Pancreas (tissue), 10 donors: ENCODE measurements at regions not wholly inside any gene's neighbourhood (a gene's known extent, or its start where the extent isn't known, plus 50 kb on each side); places are given as distances from the start of the nearest gene placed in this dataset.

Source experiments
- ATAC-seq, 4 donors: fragments of 200-7000 bp; cut with Tn5 transposase; one replicate each; pipeline versions ENCODE4 v1.8.0 to v1.9.1; 2020; ENCODE audit warnings: mild to moderate bottlenecking in 4 of 4, moderate library complexity in 4 of 4
- DNase-seq, 6 donors: peaks; one replicate each; pipeline ENCODE4 v3.0.0-alpha.2; 2020
- FAIRE-seq: peaks from 2 replicates; lab custom pipeline; 2012; peaks lifted over from hg19 to GRCh38; lab: Jason Lieb, UNC
- H3K27ac ChIP-seq, 4 donors: fragments of 200-600 bp; sonication (generic); 1 replicate in 3 of 4; 2 replicates in 1 of 4; pipeline versions ENCODE4 v1.5.0 to v1.8.0; 2020
- H3K27me3 ChIP-seq, 4 donors: fragments of 200-600 bp; one replicate each; pipeline ENCODE4 v1.8.0; 2021
- H3K36me3 ChIP-seq, 3 donors: fragments of 200-600 bp; sonication (generic) in 1 of 3; one replicate each; pipeline versions ENCODE4 v1.5.0 to v1.8.0; 2020 to 2021
- H3K4me1 ChIP-seq, 3 donors: fragments of 200-600 bp; one replicate each; pipeline ENCODE4 v1.8.0; 2021
- H3K4me3 ChIP-seq, 4 donors: fragments of 200-600 bp; sonication (generic) in 2 of 4; one replicate each; pipeline versions ENCODE4 v1.5.0 to v1.8.0; 2020 to 2021
- H3K9me3 ChIP-seq, 4 donors: fragments of 200-600 bp; one replicate each; pipeline ENCODE4 v1.8.0; 2021
- CTCF ChIP-seq, 4 donors: fragments of 200-600 bp; sonication (generic) in 3 of 4; IDR thresholded peaks; one replicate each; pipeline versions ENCODE4 v1.5.0 to v1.8.0; 2021; ENCODE audit warnings: antibody characterized with exemption in 4 of 4
- WGBS, 2 donors: extraction: QIAGEN DNeasy Blood & Tissue Kit; methylation state at CpG; one replicate each; pipeline ENCODE4 v1.1.7; 2013; 5-methylcytosine and 5-hydroxymethylcytosine counted together
- intact Hi-C, 3 donors: fragments of 100-400 bp; cut with DNase I; formaldehyde crosslinking; loops; one replicate each; pipeline versions ENCODE4 v1.11.1 to v1.14.2; 2022
- donor health status: healthy with polysubstance abuse.
- donor health status: DM: no; HTN: no; CAD: no; lungs with moderate emphysema.
- donor health status: DM: no; HTN: no; CAD: no.
- donor health status: control.
- donor health status: control.
- donor health status: Bipolar disorder and iron deficiency.
- donor health status: DM: yes; HTN: yes; CAD: no.
- donor health status: DM: no; HTN: no; CAD: no.
- donor health status: DM: no; HTN: no; CAD: no.
- donor health status: DM: yes; HTN: yes; CAD: no.

- FAIRE-seq (no peak), ATAC-seq (no peak), DNase-seq (no peak)
- no peak for TF ChIP-seq CTCF (IDR thresholded peaks at IDR 0.05)
- 85 to 91% methylated on average over 2 of the region's 2 CpGs for WGBS, 2 donors
- Histone ChIP-seq H3K4me1 (no peaks in the 10 kb centered on the region), H3K36me3 (no peaks in the 10 kb centered on the region), H3K9me3 (no peaks in the 10 kb centered on the region), H3K27me3 (no peaks in the 10 kb centered on the region), H3K27ac (no peak overlapping the region), H3K4me3 (no peak overlapping the region)
- intact Hi-C loops: no loop called here
These were observed 54.2 kb upstream of the NAP1L1 start for GRCh38 chr12:76138656-76139055.

- FAIRE-seq (no peak), DNase-seq (no peak), ATAC-seq (no peak)
- WGBS, 2 donors: 66 to 76% methylated on average over 6 of the region's 6 CpGs
- no peaks in the 10 kb centered on the region for H3K9me3 ChIP-seq
- no peak overlapping the region for H3K4me3 ChIP-seq
- intact Hi-C loops: no loop called here
- no peaks in the 10 kb centered on the region for H3K36me3 ChIP-seq
- no peak for TF ChIP-seq CTCF (IDR thresholded peaks at IDR 0.05)
- no peak overlapping the region for H3K27ac ChIP-seq
- no peaks in the 10 kb centered on the region for H3K27me3 ChIP-seq
- no peaks in the 10 kb centered on the region for H3K4me1 ChIP-seq
These were observed 53.1 kb upstream of the NAP1L1 start for GRCh38 chr12:76137606-76138005.

- TF ChIP-seq CTCF (IDR thresholded peaks at IDR 0.05): no peak
- intact Hi-C loops: no loop called here
- Histone ChIP-seq H3K27me3 (no peaks in the 10 kb centered on the region), H3K9me3 (no peaks in the 10 kb centered on the region), H3K36me3 (no peaks in the 10 kb centered on the region), H3K4me1 (no peaks in the 10 kb centered on the region), H3K4me3 (no peak overlapping the region), H3K27ac (no peak overlapping the region)
- FAIRE-seq (no peak), DNase-seq (no peak), ATAC-seq (no peak)
These were observed 51.0 kb upstream of the NAP1L1 start for GRCh38 chr12:76135456-76135855.
